ENCODE measurements at regions not wholly inside any gene's neighbourhood (a gene's known extent, or its start where the extent isn't known, plus 50 kb on each side); places are given as distances from the start of the nearest gene placed in this dataset.

- no peak for DNase-seq
Observed at GRCh38 chr12:16949871-16950667, 344.1 kb upstream of the LMO3 start.

GRCh38 chr12:16949371-16949770 is 343.4 kb upstream of the LMO3 start:
- DNase-seq: no peak

- no peak for DNase-seq
Observed at GRCh38 chr12:16946704-16947103, 340.7 kb upstream of the LMO3 start.

- peak; percentile 54 for DNase-seq
Observed at GRCh38 chr12:16939871-16940306, 333.9 kb upstream of the LMO3 start.

GRCh38 chr12:16927259-16927658 is 321.3 kb upstream of the LMO3 start:
- no peak for DNase-seq

GRCh38 chr12:16920451-16920850 is 314.5 kb upstream of the LMO3 start:
- DNase-seq: no peak

GRCh38 chr12:16919551-16919950 is 313.6 kb upstream of the LMO3 start:
- no peak for DNase-seq

- no peak for DNase-seq
Observed at GRCh38 chr12:16914853-16915252, 308.9 kb upstream of the LMO3 start.

- no peak for DNase-seq
Observed at GRCh38 chr12:16913832-16914490, 308.0 kb upstream of the LMO3 start.

- DNase-seq: no peak
Observed at GRCh38 chr12:16901946-16902345, 296.0 kb upstream of the LMO3 start.

- DNase-seq: no peak
Observed at GRCh38 chr12:16893426-16893825, 287.5 kb upstream of the LMO3 start.

- no peak for DNase-seq
Observed at GRCh38 chr12:16891673-16892072, 285.7 kb upstream of the LMO3 start.

- DNase-seq: no peak
Observed at GRCh38 chr12:16884819-16885218, 278.9 kb upstream of the LMO3 start.

- no peak for DNase-seq
Observed at GRCh38 chr12:16884056-16884455, 278.1 kb upstream of the LMO3 start.

GRCh38 chr12:16881986-16882570 is 276.1 kb upstream of the LMO3 start:
- no peak for DNase-seq

- DNase-seq: no peak
Observed at GRCh38 chr12:16880864-16881285, 274.9 kb upstream of the LMO3 start.

- no peak for DNase-seq
Observed at GRCh38 chr12:16870845-16871244, 264.9 kb upstream of the LMO3 start.

- no peak for DNase-seq
Observed at GRCh38 chr12:16863742-16864141, 257.8 kb upstream of the LMO3 start.

GRCh38 chr12:16857456-16857923 is 251.5 kb upstream of the LMO3 start:
- DNase-seq: no peak

GRCh38 chr12:16854465-16854864 is 248.5 kb upstream of the LMO3 start:
- DNase-seq: no peak

GRCh38 chr12:16849473-16849872 is 243.5 kb upstream of the LMO3 start:
- DNase-seq: no peak

GRCh38 chr12:16844875-16845274 is 238.9 kb upstream of the LMO3 start:
- DNase-seq: peak; percentile 2

- no peak for DNase-seq
Observed at GRCh38 chr12:16833376-16834015, 227.5 kb upstream of the LMO3 start.
